Activated CD4-positive, CD25-positive, alpha-beta regulatory T cell treated with anti-CD3 and anti-CD28 coated beads, Interleukin-2, amount 50 U/mL, for 72 hours (primary cell): ENCODE measurements at regions not wholly inside any gene's neighbourhood (a gene's known extent, or its start where the extent isn't known, plus 50 kb on each side); places are given as distances from the start of the nearest gene placed in this dataset.

Source experiments
- DNase-seq: peaks from one replicate; pipeline ENCODE4 v3.0.0; 2021

GRCh38 chr6:147868427-147869190 lies 360.1 kb downstream of the SAMD5 start:
- DNase-seq: no peak

DNA sequence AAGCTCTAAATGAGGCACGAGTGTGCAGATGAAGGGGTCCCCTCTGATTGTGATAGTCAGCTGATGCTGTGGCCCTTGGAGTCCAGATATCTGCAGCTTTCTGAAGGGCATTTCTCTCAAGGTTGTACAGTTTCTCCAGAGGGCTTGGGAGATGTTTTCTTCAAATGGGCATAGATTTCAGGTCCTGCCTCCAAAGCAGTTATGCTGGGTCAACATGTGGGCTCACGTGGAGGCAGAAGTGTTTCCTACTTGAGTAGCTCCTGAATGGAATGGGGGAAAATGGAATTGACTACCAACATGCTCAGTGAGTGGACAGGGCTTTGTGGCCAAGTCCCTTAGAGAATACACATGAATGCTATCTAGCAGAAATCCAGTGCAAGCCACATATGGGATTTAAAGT lies 360.7 kb downstream of the SAMD5 start:
- DNase-seq: no peak

DNA sequence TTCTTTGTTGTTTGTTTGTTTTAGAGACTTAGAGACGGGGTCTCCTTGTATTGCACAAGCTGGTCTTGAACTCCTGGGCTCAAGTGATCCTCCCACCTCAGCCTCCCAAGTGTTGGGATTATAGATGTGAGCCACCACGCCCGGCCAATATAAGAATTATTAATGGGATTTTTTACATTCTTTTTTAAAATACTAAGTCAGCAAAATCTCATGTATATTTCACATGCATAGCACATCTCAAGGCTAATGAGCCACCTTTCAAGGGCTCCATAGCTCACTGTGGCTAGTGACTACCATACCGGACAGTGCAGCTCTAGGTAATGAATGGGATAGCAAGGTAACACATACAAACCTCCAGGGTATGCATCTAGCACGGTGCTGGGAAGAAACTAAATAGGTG lies 361.4 kb downstream of the SAMD5 start:
- DNase-seq: no peak

- DNase-seq: no peak
Measured at GRCh38 chr6:147870506-147871110, 362.1 kb downstream of the SAMD5 start.

DNA sequence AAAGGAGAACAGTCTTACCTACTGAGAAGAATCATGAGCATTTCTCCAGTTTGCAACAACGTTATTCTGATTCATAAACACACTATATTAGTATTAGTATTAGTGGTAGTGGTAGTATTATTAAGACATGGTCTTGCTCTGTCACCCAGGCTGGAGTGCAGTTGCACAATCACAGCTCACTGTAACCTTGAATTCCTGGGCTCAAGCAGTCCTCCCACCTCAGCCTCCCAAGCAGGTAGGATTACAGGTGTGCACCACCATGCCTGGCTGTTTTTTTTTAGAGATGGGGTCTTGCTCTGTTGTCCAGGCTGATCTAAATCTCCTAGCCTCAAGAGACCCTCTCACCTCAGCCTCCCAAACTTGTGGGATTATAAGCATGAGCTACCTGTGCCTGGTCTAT lies 363.5 kb downstream of the SAMD5 start:
- DNase-seq: no peak

GRCh38 chr6:147873816-147874215 lies 365.3 kb downstream of the SAMD5 start:
- no peak for DNase-seq

GRCh38 chr6:147874322-147874721 lies 365.8 kb downstream of the SAMD5 start:
- no peak for DNase-seq

GRCh38 chr6:147879031-147879580 lies 370.6 kb downstream of the SAMD5 start:
- DNase-seq: no peak

GRCh38 chr6:147881432-147881831 lies 372.9 kb downstream of the SAMD5 start:
- DNase-seq: no peak

DNA sequence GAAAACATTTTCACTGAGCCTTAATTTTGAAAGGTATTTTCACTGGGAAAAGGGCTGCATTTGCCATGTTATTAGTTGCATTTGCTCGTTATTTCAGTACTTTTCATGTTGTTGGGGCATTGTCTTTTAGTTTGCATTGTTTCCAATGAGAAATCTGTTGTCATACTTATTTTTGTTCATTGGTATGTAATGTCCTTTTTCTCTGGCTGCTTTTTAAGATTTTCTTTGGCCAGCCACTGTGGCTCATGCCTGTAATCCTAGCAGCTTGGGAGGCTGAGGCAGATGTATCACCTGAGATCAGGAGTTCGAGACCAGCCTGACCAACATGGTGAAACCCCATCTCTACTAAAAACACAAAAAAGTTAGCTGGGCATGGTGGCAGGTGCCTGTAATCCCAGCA lies 379.9 kb downstream of the SAMD5 start:
- no peak for DNase-seq

DNA sequence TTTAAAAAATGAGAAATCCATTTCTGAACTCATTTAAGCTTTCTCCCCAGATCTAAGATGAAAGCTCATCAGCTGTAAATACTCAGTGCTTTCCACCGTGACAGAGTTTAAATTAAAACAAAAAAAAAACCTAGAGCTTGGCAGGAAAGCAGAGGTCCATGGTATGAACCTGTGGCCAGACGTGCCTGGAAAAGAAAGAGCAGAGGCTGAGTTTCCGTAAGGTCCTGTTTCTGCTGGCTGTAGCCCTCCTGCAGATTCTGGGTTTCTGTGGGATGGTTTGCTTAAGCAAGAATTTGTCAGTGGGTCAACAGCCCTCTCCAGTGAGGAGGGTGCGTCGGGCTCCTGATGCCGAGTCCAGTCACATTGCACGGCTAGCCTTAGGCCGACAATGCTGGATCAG lies 383.2 kb downstream of the SAMD5 start:
- DNase-seq: no peak

DNA sequence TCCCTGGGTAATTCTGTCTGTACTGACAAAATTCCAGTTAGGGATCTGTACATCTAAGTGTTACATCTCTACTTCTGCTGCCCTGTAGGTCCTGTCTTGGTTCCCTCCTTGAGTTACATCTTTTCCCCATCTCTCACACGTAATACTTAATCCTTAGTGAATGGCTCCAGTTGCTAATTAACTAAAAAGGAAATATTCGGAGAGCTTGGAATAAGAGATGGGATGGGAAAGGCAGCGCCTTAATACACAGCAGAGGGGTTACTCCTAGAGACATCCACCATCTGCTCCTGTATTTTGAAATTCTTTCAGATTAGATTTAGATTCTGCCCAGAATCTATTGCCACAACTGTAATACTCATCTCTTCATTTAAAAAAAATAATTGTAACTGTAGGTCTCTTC lies 384.0 kb downstream of the SAMD5 start:
- DNase-seq: no peak

- DNase-seq: no peak
Measured at GRCh38 chr6:147895272-147895671, 386.8 kb downstream of the SAMD5 start.

- DNase-seq: no peak
Measured at GRCh38 chr6:147900247-147900830, 391.8 kb downstream of the SAMD5 start.

DNA sequence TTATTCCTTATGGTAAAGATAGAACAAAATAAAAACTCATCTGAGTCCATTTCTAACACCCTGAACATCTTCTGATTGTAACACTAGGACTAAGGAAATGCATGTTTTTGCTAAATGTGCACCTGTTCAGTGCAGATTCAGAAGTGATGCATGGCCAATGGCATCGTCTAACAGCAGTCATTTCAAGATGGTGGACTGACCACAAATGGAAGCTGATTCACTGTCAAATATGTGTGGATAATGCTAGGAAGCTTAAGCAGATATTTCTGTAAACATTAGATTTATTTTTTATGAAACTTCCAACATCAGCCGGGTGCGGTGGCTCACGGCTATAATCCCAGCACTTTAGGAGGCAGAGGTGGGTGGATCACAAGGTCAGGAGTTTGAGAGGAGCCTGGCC lies 394.8 kb downstream of the SAMD5 start:
- DNase-seq: no peak

DNA sequence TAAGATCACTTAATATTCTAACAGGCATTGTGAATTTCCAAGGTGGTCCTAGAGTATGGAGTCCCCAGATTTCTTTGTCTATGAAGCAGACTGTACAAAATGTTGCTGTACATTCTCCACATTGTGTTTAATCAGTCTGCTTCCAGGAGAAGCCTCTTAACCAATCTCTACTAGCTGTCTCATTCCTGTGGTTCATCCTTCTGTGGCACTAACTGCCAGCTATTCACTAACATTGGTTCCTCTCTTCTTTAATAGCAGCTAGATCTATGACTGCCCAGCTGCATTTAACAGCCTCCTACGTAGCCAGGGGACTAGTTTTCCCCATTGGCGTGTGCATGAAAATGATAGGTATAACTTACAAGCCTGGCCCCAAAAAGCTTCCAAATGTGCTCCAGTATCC lies 395.4 kb downstream of the SAMD5 start:
- DNase-seq: no peak

- DNase-seq: no peak
Measured at GRCh38 chr6:147904416-147904815, 395.9 kb downstream of the SAMD5 start.

- no peak for DNase-seq
Measured at GRCh38 chr6:147905711-147906110, 397.2 kb downstream of the SAMD5 start.

DNA sequence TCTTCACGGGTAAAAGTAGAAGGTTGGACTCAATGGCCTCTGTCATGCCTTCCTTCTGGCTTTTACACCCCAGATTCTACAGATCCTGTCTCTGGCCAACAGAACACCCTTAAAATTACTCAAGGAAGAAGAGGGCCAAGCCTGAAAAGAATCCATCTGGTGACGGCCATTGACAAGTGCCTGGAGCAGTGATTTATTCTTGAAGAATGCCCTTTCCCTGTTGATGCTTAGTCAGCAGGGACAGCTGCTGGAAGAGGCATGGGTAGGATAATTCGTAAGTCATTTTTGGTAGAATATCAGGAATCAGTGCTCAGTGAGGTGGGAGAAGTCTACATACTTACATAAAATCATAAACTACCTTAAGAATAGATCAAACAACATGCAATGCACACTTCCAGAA lies 397.9 kb downstream of the SAMD5 start:
- DNase-seq: no peak

GRCh38 chr6:147909640-147910039 lies 401.1 kb downstream of the SAMD5 start:
- DNase-seq: no peak

- DNase-seq: no peak
Measured at GRCh38 chr6:147910281-147910680, 401.8 kb downstream of the SAMD5 start.

- no peak for DNase-seq
Measured at GRCh38 chr6:147911057-147911456, 402.6 kb downstream of the SAMD5 start.

GRCh38 chr6:147911686-147912085 lies 403.2 kb downstream of the SAMD5 start:
- DNase-seq: no peak

DNA sequence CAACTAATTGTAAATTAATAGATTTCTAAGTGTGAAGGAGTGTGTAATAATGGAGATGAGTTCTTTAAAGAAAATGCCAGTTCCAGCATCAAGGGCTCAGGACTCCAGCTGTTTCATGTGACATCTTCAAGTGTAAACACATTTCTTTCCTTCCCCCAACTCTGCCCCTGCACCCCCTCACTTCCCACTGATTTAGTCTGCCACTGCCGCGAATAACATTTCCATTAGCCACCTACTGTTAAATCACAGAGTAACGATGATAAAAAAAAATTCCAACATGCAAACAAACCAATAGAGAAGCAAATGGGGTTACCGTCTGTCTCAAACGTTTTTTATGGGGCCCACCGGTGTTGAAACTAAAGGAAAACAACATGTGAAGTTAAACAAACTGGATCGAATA lies 414.3 kb downstream of the SAMD5 start:
- no peak for DNase-seq
